ENCODE measurements at regions not wholly inside any gene's neighbourhood (a gene's known extent, or its start where the extent isn't known, plus 50 kb on each side); places are given as distances from the start of the nearest gene placed in this dataset.
"Not testable (repeated sequence)": the region's sequence is repeated elsewhere in the genome, so short reads cannot be mapped to it uniquely, and the experiment has no call there.

DNA sequence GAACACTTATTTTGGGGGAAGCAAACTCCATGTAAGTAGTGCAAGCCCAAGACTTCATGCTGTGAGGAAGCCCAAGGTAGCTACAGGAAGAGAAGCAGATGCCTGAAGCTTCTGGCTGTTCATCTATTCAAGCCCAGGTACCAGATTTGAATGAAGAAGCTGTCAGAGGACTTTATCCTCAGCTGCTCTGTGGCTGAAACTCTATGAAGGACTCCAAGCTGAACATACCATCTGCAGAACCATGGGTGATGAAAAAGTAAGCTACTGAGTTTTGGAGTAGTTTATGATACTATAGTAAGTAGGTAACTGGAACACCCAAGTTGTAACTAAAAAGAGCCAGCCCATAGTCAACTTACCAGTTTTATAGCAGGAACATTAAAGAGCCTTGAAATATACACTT lies 211.6 kb upstream of the TMEM229A start:
- H3K9me3 ChIP-seq (ENCODE audit: insufficient read depth, low read depth, low read length); H3K9ac ChIP-seq (ENCODE audit: low read depth, low read length); H3K4me1 ChIP-seq (ENCODE audit: insufficient read depth, low read length); H3K27ac ChIP-seq (ENCODE audit: low read depth, low read length); H3K36me3 ChIP-seq (ENCODE audit: insufficient read depth, low read length); H3K4me3 ChIP-seq (ENCODE audit: low read length); H3K27me3 ChIP-seq (ENCODE audit: insufficient read depth, low read length): not testable (repeated sequence)

DNA sequence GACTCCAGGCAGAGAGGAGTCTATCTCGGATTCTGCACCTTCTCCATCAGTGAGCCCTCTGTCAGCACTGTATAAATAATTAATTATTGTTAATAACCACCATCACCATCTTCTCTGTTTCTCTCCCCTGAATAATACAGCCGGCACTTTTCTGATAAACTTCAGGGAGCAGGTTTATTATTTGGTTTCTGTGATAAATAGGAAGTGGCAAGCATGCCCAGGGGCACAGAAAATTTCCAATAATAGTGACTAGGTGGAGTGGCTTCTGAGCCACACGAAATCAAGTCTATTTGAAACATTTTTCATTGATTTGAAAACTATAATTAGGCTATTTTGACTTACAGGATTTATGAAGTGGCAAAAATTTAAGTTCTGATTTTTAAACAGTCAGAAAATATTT lies 186.8 kb upstream of the TMEM229A start:
- H3K9me3 ChIP-seq (ENCODE audit: insufficient read depth, low read depth, low read length), result peaks cover 14% of the 10 kb centered on the region
- no peak overlapping the region for H3K4me3 ChIP-seq (ENCODE audit: low read length)
- no peak overlapping the region for H3K27ac ChIP-seq (ENCODE audit: low read depth, low read length)
- H3K9ac ChIP-seq (ENCODE audit: low read depth, low read length), result no peak overlapping the region
- H3K27me3 ChIP-seq (ENCODE audit: insufficient read depth, low read length), result no peaks in the 10 kb centered on the region
- WGBS, result 91% methylated on average over 2 of the region's 3 CpGs
- no peaks in the 10 kb centered on the region for H3K4me1 ChIP-seq (ENCODE audit: insufficient read depth, low read length)
- no peaks in the 10 kb centered on the region for H3K36me3 ChIP-seq (ENCODE audit: insufficient read depth, low read length)

DNA sequence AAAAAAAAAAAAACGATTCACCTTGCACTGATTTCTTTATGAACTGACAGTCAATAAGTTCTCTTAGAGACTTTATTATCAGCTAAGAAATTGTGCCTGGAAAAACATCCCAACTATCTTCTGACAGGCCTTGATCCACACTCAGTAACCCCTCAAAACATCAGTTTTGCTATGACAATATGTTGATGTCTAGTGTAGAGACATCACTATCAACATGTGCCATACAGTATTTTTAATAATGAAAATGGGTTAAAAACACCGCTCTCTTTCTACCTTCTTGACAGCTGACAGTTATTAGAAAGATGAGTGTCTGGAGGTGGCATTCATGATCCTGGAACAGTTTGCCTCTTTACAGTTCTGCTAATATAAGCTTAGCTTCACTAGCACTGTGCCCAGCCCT lies 175.8 kb upstream of the TMEM229A start:
- H3K36me3 ChIP-seq (ENCODE audit: insufficient read depth, low read length), result no peaks in the 10 kb centered on the region
- no peaks in the 10 kb centered on the region for H3K9me3 ChIP-seq (ENCODE audit: insufficient read depth, low read depth, low read length)
- H3K4me3 ChIP-seq (ENCODE audit: low read length), result no peak overlapping the region
- no peak overlapping the region for H3K9ac ChIP-seq (ENCODE audit: low read depth, low read length)
- 90% methylated on average over 2 of the region's 2 CpGs for WGBS
- no peak overlapping the region for H3K27ac ChIP-seq (ENCODE audit: low read depth, low read length)
- H3K27me3 ChIP-seq (ENCODE audit: insufficient read depth, low read length), result no peaks in the 10 kb centered on the region
- no peaks in the 10 kb centered on the region for H3K4me1 ChIP-seq (ENCODE audit: insufficient read depth, low read length)

DNA sequence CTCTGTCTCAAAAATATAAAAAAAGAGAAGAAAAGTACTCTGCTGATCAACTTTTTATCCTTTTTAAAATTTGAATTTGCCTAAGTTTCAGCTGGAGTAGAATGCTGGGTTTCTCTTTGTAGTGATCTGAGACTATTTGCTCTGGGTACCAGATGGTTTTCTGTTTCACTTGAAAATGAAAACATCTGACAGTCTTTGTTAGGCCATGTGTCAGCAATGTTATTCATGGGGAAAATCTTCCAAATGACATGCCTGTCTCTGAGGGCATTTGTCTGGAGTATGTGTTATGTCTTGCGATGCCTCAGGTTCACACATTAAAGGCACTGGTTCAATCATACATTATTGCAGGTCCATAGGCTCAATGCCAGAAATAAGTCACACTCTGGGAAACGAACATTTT lies 175.3 kb upstream of the TMEM229A start:
- Histone ChIP-seq H3K27me3 (ENCODE audit: insufficient read depth, low read length) (no peaks in the 10 kb centered on the region), H3K36me3 (ENCODE audit: insufficient read depth, low read length) (no peaks in the 10 kb centered on the region), H3K9me3 (ENCODE audit: insufficient read depth, low read depth, low read length) (no peaks in the 10 kb centered on the region), H3K27ac (ENCODE audit: low read depth, low read length) (no peak overlapping the region), H3K4me1 (ENCODE audit: insufficient read depth, low read length) (no peaks in the 10 kb centered on the region), H3K9ac (ENCODE audit: low read depth, low read length) (no peak overlapping the region), H3K4me3 (ENCODE audit: low read length) (no peak overlapping the region)
- WGBS, result 97% methylated on average over 2 of the region's 2 CpGs

DNA sequence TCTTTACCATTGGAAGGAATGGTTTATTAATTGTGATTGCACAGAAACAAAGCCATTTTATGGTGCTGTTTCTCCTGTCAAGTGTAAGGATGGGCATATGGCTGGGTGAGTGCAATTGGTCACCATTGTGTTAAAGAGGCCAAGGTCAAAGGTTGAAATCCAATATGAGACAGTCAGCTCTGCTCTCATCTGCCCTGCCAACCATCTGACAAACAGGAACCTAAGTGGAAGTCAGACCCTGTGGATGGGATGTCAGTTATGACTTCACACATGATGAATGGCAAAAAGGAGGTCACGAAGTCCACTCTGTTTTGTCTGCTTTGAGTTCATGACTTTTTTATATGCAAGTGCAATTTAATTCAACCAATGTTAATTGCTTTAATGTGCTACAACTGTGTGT lies 172.7 kb upstream of the TMEM229A start:
- Histone ChIP-seq H3K4me3 (ENCODE audit: low read length) (no peak overlapping the region), H3K9me3 (ENCODE audit: insufficient read depth, low read depth, low read length) (no peaks in the 10 kb centered on the region), H3K36me3 (ENCODE audit: insufficient read depth, low read length) (no peaks in the 10 kb centered on the region), H3K27ac (ENCODE audit: low read depth, low read length) (no peak overlapping the region), H3K4me1 (ENCODE audit: insufficient read depth, low read length) (no peaks in the 10 kb centered on the region), H3K27me3 (ENCODE audit: insufficient read depth, low read length) (no peaks in the 10 kb centered on the region), H3K9ac (ENCODE audit: low read depth, low read length) (no peak overlapping the region)
- WGBS, result 100% methylated on average over 1 of the region's 1 CpG

DNA sequence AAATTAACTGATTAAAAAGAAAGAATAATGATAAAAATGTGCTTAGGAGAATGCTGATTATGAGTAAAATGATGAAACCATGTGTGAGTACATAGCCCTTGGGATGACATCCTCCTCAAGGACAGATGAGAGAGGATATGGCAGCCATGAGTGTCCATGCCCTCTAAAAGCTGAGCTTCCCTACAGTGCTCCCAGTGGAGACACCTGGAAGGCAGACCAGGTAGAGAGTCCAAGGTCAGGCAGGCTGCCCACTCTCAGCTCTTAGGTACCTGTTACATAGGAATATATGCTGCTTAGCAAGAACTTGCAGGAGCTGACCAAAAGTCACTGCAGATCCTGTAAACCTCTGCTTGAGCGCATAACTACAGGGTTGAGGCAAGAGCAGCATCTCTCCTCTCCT lies 169.7 kb upstream of the TMEM229A start:
- H3K9me3 ChIP-seq (ENCODE audit: insufficient read depth, low read depth, low read length), result no peaks in the 10 kb centered on the region
- H3K27me3 ChIP-seq (ENCODE audit: insufficient read depth, low read length), result no peaks in the 10 kb centered on the region
- H3K4me3 ChIP-seq (ENCODE audit: low read length), result no peak overlapping the region
- H3K9ac ChIP-seq (ENCODE audit: low read depth, low read length), result no peak overlapping the region
- H3K4me1 ChIP-seq (ENCODE audit: insufficient read depth, low read length), result no peaks in the 10 kb centered on the region
- no peak overlapping the region for H3K27ac ChIP-seq (ENCODE audit: low read depth, low read length)
- 97% methylated on average over 1 of the region's 1 CpG for WGBS
- no peaks in the 10 kb centered on the region for H3K36me3 ChIP-seq (ENCODE audit: insufficient read depth, low read length)

DNA sequence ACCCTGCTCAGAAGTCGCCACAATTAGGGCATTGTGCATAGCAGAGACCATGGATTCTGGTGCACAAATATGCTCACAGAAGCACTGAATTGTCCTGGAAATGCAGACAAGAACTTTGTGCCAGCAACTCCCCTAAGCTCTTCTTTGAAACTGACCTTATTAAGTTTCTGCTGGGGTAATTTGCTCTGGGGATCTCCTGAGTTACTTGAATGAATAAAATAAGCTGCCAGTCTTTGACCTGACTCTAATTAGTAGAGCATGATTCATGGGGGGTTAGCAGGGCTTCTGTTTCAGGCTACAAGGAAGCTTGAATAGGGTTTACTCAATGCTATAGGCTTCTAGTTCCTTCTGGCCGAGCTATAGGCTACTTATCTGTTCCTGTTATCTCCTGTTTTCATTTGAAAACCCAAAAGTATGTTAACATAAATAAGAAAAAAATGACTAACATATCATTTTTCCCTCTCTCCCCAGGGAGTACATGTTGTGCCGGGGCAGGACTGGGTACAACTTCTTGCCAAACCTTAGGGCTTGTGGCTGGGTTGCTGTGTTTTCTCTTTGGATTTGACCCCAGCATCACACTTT lies 169.0 kb upstream of the TMEM229A start:
- Histone ChIP-seq H3K27ac (ENCODE audit: low read depth, low read length) (no peak overlapping the region), H3K9me3 (ENCODE audit: insufficient read depth, low read depth, low read length) (no peaks in the 10 kb centered on the region), H3K4me1 (ENCODE audit: insufficient read depth, low read length) (no peaks in the 10 kb centered on the region), H3K27me3 (ENCODE audit: insufficient read depth, low read length) (no peaks in the 10 kb centered on the region), H3K9ac (ENCODE audit: low read depth, low read length) (no peak overlapping the region), H3K4me3 (ENCODE audit: low read length) (no peak overlapping the region), H3K36me3 (ENCODE audit: insufficient read depth, low read length) (no peaks in the 10 kb centered on the region)
- 90% methylated on average over 2 of the region's 3 CpGs for WGBS

DNA sequence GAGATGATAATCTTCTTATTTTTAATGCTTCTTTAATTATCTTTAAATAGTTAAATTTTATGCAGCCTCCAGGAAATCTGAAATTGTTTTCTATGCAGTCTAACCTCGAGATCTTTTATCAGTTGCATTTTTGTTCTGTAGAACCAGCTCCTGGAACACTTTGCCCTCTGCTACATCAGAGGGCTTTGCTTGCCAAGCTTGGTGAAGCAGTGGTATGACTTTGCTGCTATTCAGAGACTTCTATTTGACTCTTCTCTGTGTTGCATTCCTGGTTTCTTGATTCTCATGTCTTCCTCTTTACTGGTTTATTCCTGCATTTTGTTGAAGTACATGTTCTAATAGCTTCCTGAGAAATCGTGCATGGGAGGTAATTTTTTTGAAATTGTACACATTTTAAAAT lies 163.7 kb upstream of the TMEM229A start:
- H3K4me3 ChIP-seq (ENCODE audit: low read length), result no peak overlapping the region
- no peaks in the 10 kb centered on the region for H3K27me3 ChIP-seq (ENCODE audit: insufficient read depth, low read length)
- 83% methylated on average over 1 of the region's 2 CpGs for WGBS
- H3K4me1 ChIP-seq (ENCODE audit: insufficient read depth, low read length), result no peaks in the 10 kb centered on the region
- no peak overlapping the region for H3K9ac ChIP-seq (ENCODE audit: low read depth, low read length)
- H3K36me3 ChIP-seq (ENCODE audit: insufficient read depth, low read length), result no peaks in the 10 kb centered on the region
- no peaks in the 10 kb centered on the region for H3K9me3 ChIP-seq (ENCODE audit: insufficient read depth, low read depth, low read length)
- no peak overlapping the region for H3K27ac ChIP-seq (ENCODE audit: low read depth, low read length)

DNA sequence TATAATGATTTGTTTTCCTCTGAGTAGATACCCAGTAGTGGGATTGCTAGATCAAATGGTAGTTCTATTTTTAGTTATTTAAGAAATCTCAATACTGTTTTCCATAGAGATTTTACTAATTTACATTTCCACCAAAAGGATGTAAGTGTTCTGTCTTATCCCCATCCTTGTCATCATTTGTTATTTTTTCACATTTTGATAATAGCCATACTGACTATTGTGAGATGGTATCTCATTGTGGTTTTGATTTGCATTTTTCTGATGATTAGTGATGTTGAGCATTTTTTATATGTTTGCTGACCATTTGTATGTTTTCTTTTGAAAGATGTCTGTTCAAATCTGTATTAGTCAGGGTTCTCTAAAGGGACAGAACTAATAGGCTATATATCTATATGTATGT lies 160.0 kb upstream of the TMEM229A start:
- Histone ChIP-seq H3K4me1 (ENCODE audit: insufficient read depth, low read length) (peaks cover 6% of the 10 kb centered on the region), H3K9me3 (ENCODE audit: insufficient read depth, low read depth, low read length) (no peaks in the 10 kb centered on the region), H3K27me3 (ENCODE audit: insufficient read depth, low read length) (no peaks in the 10 kb centered on the region), H3K36me3 (ENCODE audit: insufficient read depth, low read length) (no peaks in the 10 kb centered on the region), H3K9ac (ENCODE audit: low read depth, low read length) (no peak overlapping the region), H3K27ac (ENCODE audit: low read depth, low read length) (no peak overlapping the region), H3K4me3 (ENCODE audit: low read length) (no peak overlapping the region)

DNA sequence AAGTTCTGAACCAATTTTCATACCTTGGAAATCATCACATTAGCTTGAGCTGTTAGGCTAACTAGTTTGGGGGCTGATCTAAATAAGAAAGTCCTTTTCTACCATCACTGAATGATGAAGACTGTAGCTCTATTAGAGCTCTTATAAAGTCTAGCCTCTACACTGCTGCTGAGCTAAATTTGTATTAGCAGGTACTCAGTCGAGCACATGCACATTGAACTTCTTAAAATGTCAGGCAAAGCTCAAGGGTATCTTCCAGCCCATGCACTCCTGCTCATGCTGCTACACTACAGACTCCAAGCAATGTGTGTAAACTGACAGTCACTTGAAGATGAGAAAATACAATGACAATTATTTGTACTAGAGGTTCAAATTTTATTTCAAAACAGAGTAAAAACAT lies 158.8 kb upstream of the TMEM229A start:
- no peak overlapping the region for H3K4me3 ChIP-seq (ENCODE audit: low read length)
- WGBS, result 83% methylated on average over 1 of the region's 1 CpG
- H3K27me3 ChIP-seq (ENCODE audit: insufficient read depth, low read length), result no peaks in the 10 kb centered on the region
- H3K36me3 ChIP-seq (ENCODE audit: insufficient read depth, low read length), result no peaks in the 10 kb centered on the region
- H3K4me1 ChIP-seq (ENCODE audit: insufficient read depth, low read length), result peaks cover 8% of the 10 kb centered on the region
- no peak overlapping the region for H3K27ac ChIP-seq (ENCODE audit: low read depth, low read length)
- no peaks in the 10 kb centered on the region for H3K9me3 ChIP-seq (ENCODE audit: insufficient read depth, low read depth, low read length)
- no peak overlapping the region for H3K9ac ChIP-seq (ENCODE audit: low read depth, low read length)

DNA sequence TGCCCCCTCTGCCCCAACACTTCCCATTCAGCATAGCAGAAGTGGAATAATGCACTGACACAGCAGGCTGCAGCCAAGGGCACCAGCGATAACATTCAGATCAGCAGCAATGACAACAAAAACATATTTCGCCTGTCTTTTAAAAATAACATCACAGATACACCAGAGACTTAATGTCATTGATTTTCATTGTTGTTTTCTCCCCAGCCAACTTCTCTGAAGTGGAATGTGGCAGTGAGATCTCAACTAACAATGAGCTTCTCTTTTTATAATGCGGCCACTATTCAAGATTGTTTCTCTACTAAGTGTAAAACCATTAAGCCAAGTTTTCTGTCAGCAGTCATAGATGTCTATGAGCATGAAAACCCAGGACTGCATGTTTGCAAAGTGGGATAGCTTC lies 158.2 kb upstream of the TMEM229A start:
- 88% methylated on average over 3 of the region's 3 CpGs for WGBS
- no peaks in the 10 kb centered on the region for H3K36me3 ChIP-seq (ENCODE audit: insufficient read depth, low read length)
- no peak overlapping the region for H3K4me3 ChIP-seq (ENCODE audit: low read length)
- H3K4me1 ChIP-seq (ENCODE audit: insufficient read depth, low read length), result peaks cover 8% of the 10 kb centered on the region
- H3K9me3 ChIP-seq (ENCODE audit: insufficient read depth, low read depth, low read length), result no peaks in the 10 kb centered on the region
- no peaks in the 10 kb centered on the region for H3K27me3 ChIP-seq (ENCODE audit: insufficient read depth, low read length)
- no peak overlapping the region for H3K27ac ChIP-seq (ENCODE audit: low read depth, low read length)
- H3K9ac ChIP-seq (ENCODE audit: low read depth, low read length), result no peak overlapping the region

DNA sequence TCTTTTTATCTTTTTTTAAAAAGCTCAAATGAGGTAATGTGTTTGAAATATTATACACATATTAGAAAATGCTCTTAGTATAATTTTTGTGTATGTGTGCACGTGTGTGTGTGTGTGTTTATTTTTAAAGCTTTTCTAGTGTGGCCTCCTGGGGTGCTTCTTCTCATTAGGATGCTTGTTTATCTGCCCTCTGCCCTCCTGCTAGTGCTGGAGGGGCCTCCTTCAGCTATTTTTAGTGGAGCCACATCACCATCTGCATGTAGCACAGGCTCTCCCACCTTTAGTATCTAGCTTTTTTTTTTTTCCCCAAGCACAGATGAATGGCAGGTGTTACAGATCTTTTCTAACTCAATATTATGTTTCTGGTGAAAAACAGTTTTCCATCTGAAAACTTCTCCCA lies 155.7 kb upstream of the TMEM229A start:
- H3K4me3 ChIP-seq (ENCODE audit: low read length), result no peak overlapping the region
- H3K9ac ChIP-seq (ENCODE audit: low read depth, low read length), result no peak overlapping the region
- no peaks in the 10 kb centered on the region for H3K36me3 ChIP-seq (ENCODE audit: insufficient read depth, low read length)
- peaks cover 8% of the 10 kb centered on the region for H3K4me1 ChIP-seq (ENCODE audit: insufficient read depth, low read length)
- no peaks in the 10 kb centered on the region for H3K27me3 ChIP-seq (ENCODE audit: insufficient read depth, low read length)
- no peak overlapping the region for H3K27ac ChIP-seq (ENCODE audit: low read depth, low read length)
- 50% methylated on average over 1 of the region's 1 CpG for WGBS
- H3K9me3 ChIP-seq (ENCODE audit: insufficient read depth, low read depth, low read length), result no peaks in the 10 kb centered on the region

Measured in HUES64 (cell line).